HEK293 (cell line): ENCODE measurements at regions not wholly inside any gene's neighbourhood (a gene's known extent, or its start where the extent isn't known, plus 50 kb on each side); places are given as distances from the start of the nearest gene placed in this dataset.

Experiments
- CTCF ChIA-PET: fragments of 350-600 bp; formaldehyde crosslinking; extraction: SDS; loops from one replicate; lab custom pipeline; 2021; ENCODE audit warnings: antibody characterized with exemption; lab: Yijun Ruan, JAX
- POLR2A ChIA-PET: fragments of 300-600 bp; formaldehyde crosslinking; extraction: SDS; loops from one replicate; lab custom pipeline; 2020; ENCODE audit warnings: antibody characterized with exemption, inconsistent platforms; lab: Yijun Ruan, JAX
- H3K27ac ChIP-seq: fragments of 200-500 bp; sonication (Bioruptor generic); 2 replicates; pipeline ENCODE4 v1.5.1; 2014; ENCODE audit warnings: low read depth, low read length, control low read depth, inconsistent platforms; ENCODE audit errors: extremely low read depth
- H3K36me3 ChIP-seq, 2 experiments: fragments of 200-500 bp in 1 of 2; sonication (Bioruptor generic) in 1 of 2; 1 replicate in 1 of 2; 2 replicates in 1 of 2; pipeline ENCODE4 v1.5.1; 2014 to 2017; ENCODE audit warnings: inconsistent platforms in 2 of 2, low read length in 2 of 2; ENCODE audit not compliant: control insufficient read depth in 2 of 2, insufficient read depth in 1 of 2
- H3K4me1 ChIP-seq: fragments of 200-500 bp; sonication (Bioruptor generic); 2 replicates; pipeline ENCODE4 v1.5.1; 2014; ENCODE audit warnings: mild to moderate bottlenecking, low read length, inconsistent platforms; ENCODE audit not compliant: control insufficient read depth, insufficient read depth
- H3K4me3 ChIP-seq: 2 replicates; pipeline ENCODE4 v1.5.1; 2011; ENCODE audit warnings: low read depth, mild to moderate bottlenecking, control low read depth, low read length, moderate library complexity
- H3K9me3 ChIP-seq: fragments of 200-500 bp; sonication (Bioruptor generic); 2 replicates; pipeline ENCODE4 v1.5.1; 2014; ENCODE audit warnings: low read depth, low read length, inconsistent platforms; ENCODE audit not compliant: control insufficient read depth, insufficient read depth
- EGR2 ChIP-seq: fragments of 450-650 bp; formaldehyde crosslinking; IDR thresholded peaks from 2 replicates; pipeline ENCODE4 v1.5.1; 2016; ENCODE audit warnings: low read depth, missing biosample characterization, missing genetic modification characterization
- GFI1B ChIP-seq: fragments of 450-650 bp; formaldehyde crosslinking; IDR thresholded peaks from 2 replicates; pipeline ENCODE4 v1.5.1; 2016; ENCODE audit warnings: missing biosample characterization, missing genetic modification characterization
- GLIS1 ChIP-seq: fragments of 450-650 bp; formaldehyde crosslinking; IDR thresholded peaks from 2 replicates; pipeline ENCODE4 v1.5.1; 2016; ENCODE audit warnings: missing biosample characterization, missing genetic modification characterization
- HOXD13 ChIP-seq: sonication (generic); formaldehyde crosslinking; IDR thresholded peaks from 2 replicates; pipeline ENCODE4 v1.8.0; 2022; ENCODE audit warnings: missing genetic modification reagents, borderline replicate concordance
- KLF1 ChIP-seq: fragments of 450-650 bp; formaldehyde crosslinking; IDR thresholded peaks from 2 replicates; pipeline ENCODE4 v1.5.1; 2016; ENCODE audit warnings: missing biosample characterization, missing genetic modification characterization
- PRDM6 ChIP-seq: fragments of 450-650 bp; formaldehyde crosslinking; IDR thresholded peaks from 2 replicates; pipeline ENCODE4 v1.5.1; 2017; ENCODE audit warnings: missing biosample characterization, missing genetic modification characterization
- RBAK ChIP-seq: fragments of 450-650 bp; formaldehyde crosslinking; IDR thresholded peaks from 2 replicates; pipeline ENCODE4 v1.5.1; 2016; ENCODE audit warnings: missing biosample characterization, missing genetic modification characterization
- REPIN1 ChIP-seq: fragments of 450-650 bp; formaldehyde crosslinking; IDR thresholded peaks from 2 replicates; pipeline ENCODE4 v1.5.1; 2017; ENCODE audit warnings: missing biosample characterization, missing genetic modification characterization, low read depth
- SETDB1 ChIP-seq: IDR thresholded peaks from one replicate; pipeline ENCODE4 v1.6.1; 2017; ENCODE audit warnings: mild to moderate bottlenecking, low read length, moderate library complexity, mixed read lengths; ENCODE audit not compliant: insufficient read length
- SP2 ChIP-seq: fragments of 450-650 bp; formaldehyde crosslinking; IDR thresholded peaks from 2 replicates; pipeline ENCODE4 v1.5.1; 2016; ENCODE audit warnings: missing biosample characterization, missing genetic modification characterization
- TSHZ1 ChIP-seq: fragments of 450-650 bp; formaldehyde crosslinking; IDR thresholded peaks from 2 replicates; pipeline ENCODE4 v1.5.1; 2016; ENCODE audit warnings: missing biosample characterization, missing genetic modification characterization, borderline replicate concordance
- YY1 ChIP-seq: fragments of 450-650 bp; formaldehyde crosslinking; IDR thresholded peaks from 2 replicates; pipeline ENCODE4 v1.5.1; 2018; ENCODE audit warnings: missing biosample characterization, missing genetic modification characterization
- ZFP37 ChIP-seq: fragments of 450-650 bp; formaldehyde crosslinking; IDR thresholded peaks from 2 replicates; pipeline ENCODE4 v1.5.1; 2016; ENCODE audit warnings: missing biosample characterization, missing genetic modification characterization
- ZNF157 ChIP-seq: fragments of 450-650 bp; formaldehyde crosslinking; IDR thresholded peaks from 2 replicates; pipeline ENCODE4 v1.5.1; 2016; ENCODE audit warnings: missing biosample characterization, missing genetic modification characterization
- ZNF214 ChIP-seq: fragments of 450-650 bp; formaldehyde crosslinking; IDR thresholded peaks from 2 replicates; pipeline ENCODE4 v1.5.1; 2017; ENCODE audit warnings: missing biosample characterization, mild to moderate bottlenecking, missing genetic modification characterization, borderline replicate concordance
- ZNF23 ChIP-seq: fragments of 450-650 bp; formaldehyde crosslinking; IDR thresholded peaks from 2 replicates; pipeline ENCODE4 v1.5.1; 2016; ENCODE audit warnings: missing biosample characterization, missing genetic modification characterization, borderline replicate concordance
- ZNF248 ChIP-seq: fragments of 450-650 bp; formaldehyde crosslinking; IDR thresholded peaks from 2 replicates; pipeline ENCODE4 v1.5.1; 2017; ENCODE audit warnings: missing biosample characterization, missing genetic modification characterization
- ZNF311 ChIP-seq: fragments of 450-650 bp; formaldehyde crosslinking; IDR thresholded peaks from 2 replicates; pipeline ENCODE4 v1.5.1; 2017; ENCODE audit warnings: missing biosample characterization, missing genetic modification characterization, borderline replicate concordance
- ZNF391 ChIP-seq: fragments of 450-650 bp; formaldehyde crosslinking; IDR thresholded peaks from 2 replicates; pipeline ENCODE4 v1.5.1; 2016; ENCODE audit warnings: low read depth, missing biosample characterization, missing genetic modification characterization, borderline replicate concordance
- ZNF416 ChIP-seq: fragments of 450-650 bp; formaldehyde crosslinking; IDR thresholded peaks from 2 replicates; pipeline ENCODE4 v1.5.1; 2016; ENCODE audit warnings: missing biosample characterization, missing genetic modification characterization
- ZNF501 ChIP-seq: fragments of 450-650 bp; formaldehyde crosslinking; IDR thresholded peaks from 2 replicates; pipeline ENCODE4 v1.5.1; 2016; ENCODE audit warnings: missing biosample characterization, missing genetic modification characterization
- ZNF521 ChIP-seq: fragments of 450-650 bp; formaldehyde crosslinking; IDR thresholded peaks from 2 replicates; pipeline ENCODE4 v1.5.1; 2017; ENCODE audit warnings: missing biosample characterization, mild to moderate bottlenecking, missing genetic modification characterization
- ZNF558 ChIP-seq: fragments of 450-650 bp; formaldehyde crosslinking; IDR thresholded peaks from 2 replicates; pipeline ENCODE4 v1.5.1; 2016; ENCODE audit warnings: missing biosample characterization, missing genetic modification characterization
- ZNF621 ChIP-seq: fragments of 450-650 bp; formaldehyde crosslinking; IDR thresholded peaks from 2 replicates; pipeline ENCODE4 v1.5.1; 2017; ENCODE audit warnings: missing biosample characterization, missing genetic modification characterization
- ZNF626 ChIP-seq: fragments of 450-650 bp; sonication (Bioruptor Pico); formaldehyde crosslinking; IDR thresholded peaks from 2 replicates; pipeline ENCODE4 v1.5.1; 2018; ENCODE audit warnings: missing biosample characterization, missing genetic modification characterization, inconsistent platforms
- ZNF654 ChIP-seq: fragments of 450-650 bp; formaldehyde crosslinking; IDR thresholded peaks from 2 replicates; pipeline ENCODE4 v1.5.1; 2016; ENCODE audit warnings: low read depth, missing biosample characterization, missing genetic modification characterization
- ZNF776 ChIP-seq: fragments of 450-650 bp; formaldehyde crosslinking; IDR thresholded peaks from 2 replicates; pipeline ENCODE4 v1.5.0; 2017; ENCODE audit warnings: missing biosample characterization, missing genetic modification characterization, borderline replicate concordance
- ZSCAN18 ChIP-seq: fragments of 450-650 bp; formaldehyde crosslinking; IDR thresholded peaks from 2 replicates; pipeline ENCODE4 v1.5.1; 2016; ENCODE audit warnings: missing biosample characterization, missing genetic modification characterization
- TF ChIP-seq, protein P1 (sequence below): fragments of 450-650 bp; formaldehyde crosslinking; IDR thresholded peaks from 2 replicates; pipeline ENCODE4 v1.5.1; 2016; ENCODE audit warnings: missing biosample characterization, missing genetic modification characterization
- TF ChIP-seq, protein P2 (sequence below): fragments of 450-650 bp; formaldehyde crosslinking; IDR thresholded peaks from 2 replicates; pipeline ENCODE4 v1.5.1; 2016; ENCODE audit warnings: missing biosample characterization, missing genetic modification characterization

DNA sequence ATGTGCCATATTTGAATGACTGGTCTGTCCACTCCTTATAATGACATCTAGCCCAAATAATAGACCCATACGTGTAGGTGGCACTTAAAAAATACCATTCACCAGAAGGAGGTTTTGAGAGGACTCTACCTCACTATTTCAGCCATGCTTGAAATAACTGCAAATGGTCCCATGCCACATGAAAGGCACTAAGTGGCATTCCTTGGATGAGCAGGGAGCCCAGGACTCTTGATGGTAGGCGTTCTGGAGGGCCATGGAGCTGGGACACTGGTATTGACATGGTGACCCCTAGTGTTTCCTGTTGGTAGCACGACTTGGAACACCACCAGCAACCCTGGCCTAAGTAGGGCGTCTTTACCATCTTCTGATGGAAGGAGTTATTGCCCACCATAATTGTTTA lies 148.7 kb upstream of the ZFHX3 start:
- ChIA-PET CTCF (interaction anchor here (0.6 to 1.5 kb wide), 11 partner anchors 20 to 715 kb away, joined by 3 to 16 read pairs (median 3); partner anchors contain the start of gene ZFHX3), POLR2A (no interaction called here)
- TF ChIP-seq ZNF214 (tag by site-specific recombination) (no peak), ZNF621 (tag by site-specific recombination) (no peak), RBAK (tag by site-specific recombination) (no peak), PRDM6 (tag by site-specific recombination) (no peak), HOXD13 (CRISPR knock-in tag) (no peak), ZNF501 (tag by site-specific recombination) (no peak), GLIS1 (no peak), ZNF311 (tag by site-specific recombination) (no peak), ZNF626 (tag by site-specific recombination) (no peak), ZNF391 (no peak), ZNF23 (no peak), REPIN1 (tag by site-specific recombination) (no peak), ZSCAN18 (tag by site-specific recombination) (no peak), ZNF248 (tag by site-specific recombination) (no peak), EGR2 (no peak), GFI1B (tag by site-specific recombination) (no peak), ZNF416 (tag by site-specific recombination) (no peak), ZNF776 (tag by site-specific recombination) (no peak), YY1 (no peak), ZNF558 (no peak), ZNF157 (tag by site-specific recombination) (no peak), ZFP37 (tag by site-specific recombination) (no peak), TSHZ1 (tag by site-specific recombination) (no peak), SETDB1 (no peak), ZNF654 (tag by site-specific recombination) (peak; percentile 77), KLF1 (tag by site-specific recombination) (no peak), SP2 (tag by site-specific recombination) (no peak), ZNF521 (tag by site-specific recombination) (no peak)
- TF ChIP-seq, protein P1, sequence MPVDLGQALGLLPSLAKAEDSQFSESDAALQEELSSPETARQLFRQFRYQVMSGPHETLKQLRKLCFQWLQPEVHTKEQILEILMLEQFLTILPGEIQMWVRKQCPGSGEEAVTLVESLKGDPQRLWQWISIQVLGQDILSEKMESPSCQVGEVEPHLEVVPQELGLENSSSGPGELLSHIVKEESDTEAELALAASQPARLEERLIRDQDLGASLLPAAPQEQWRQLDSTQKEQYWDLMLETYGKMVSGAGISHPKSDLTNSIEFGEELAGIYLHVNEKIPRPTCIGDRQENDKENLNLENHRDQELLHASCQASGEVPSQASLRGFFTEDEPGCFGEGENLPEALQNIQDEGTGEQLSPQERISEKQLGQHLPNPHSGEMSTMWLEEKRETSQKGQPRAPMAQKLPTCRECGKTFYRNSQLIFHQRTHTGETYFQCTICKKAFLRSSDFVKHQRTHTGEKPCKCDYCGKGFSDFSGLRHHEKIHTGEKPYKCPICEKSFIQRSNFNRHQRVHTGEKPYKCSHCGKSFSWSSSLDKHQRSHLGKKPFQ (tag by site-specific recombination), result no peak
- TF ChIP-seq, protein P2, sequence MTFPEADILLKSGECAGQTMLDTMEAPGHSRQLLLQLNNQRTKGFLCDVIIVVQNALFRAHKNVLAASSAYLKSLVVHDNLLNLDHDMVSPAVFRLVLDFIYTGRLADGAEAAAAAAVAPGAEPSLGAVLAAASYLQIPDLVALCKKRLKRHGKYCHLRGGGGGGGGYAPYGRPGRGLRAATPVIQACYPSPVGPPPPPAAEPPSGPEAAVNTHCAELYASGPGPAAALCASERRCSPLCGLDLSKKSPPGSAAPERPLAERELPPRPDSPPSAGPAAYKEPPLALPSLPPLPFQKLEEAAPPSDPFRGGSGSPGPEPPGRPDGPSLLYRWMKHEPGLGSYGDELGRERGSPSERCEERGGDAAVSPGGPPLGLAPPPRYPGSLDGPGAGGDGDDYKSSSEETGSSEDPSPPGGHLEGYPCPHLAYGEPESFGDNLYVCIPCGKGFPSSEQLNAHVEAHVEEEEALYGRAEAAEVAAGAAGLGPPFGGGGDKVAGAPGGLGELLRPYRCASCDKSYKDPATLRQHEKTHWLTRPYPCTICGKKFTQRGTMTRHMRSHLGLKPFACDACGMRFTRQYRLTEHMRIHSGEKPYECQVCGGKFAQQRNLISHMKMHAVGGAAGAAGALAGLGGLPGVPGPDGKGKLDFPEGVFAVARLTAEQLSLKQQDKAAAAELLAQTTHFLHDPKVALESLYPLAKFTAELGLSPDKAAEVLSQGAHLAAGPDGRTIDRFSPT (tag by site-specific recombination), result no peak

More for the DNA sequence above, 148.7 kb upstream of the ZFHX3 start:
- Histone ChIP-seq H3K4me1 (no peaks in the 10 kb centered on the region), H3K27ac (no peak overlapping the region), H3K36me3 (no peaks in the 10 kb centered on the region), H3K9me3 (no peaks in the 10 kb centered on the region), H3K4me3 (no peak overlapping the region)
